HT1080 (cell line): ENCODE measurements at regions not wholly inside any gene's neighbourhood (a gene's known extent, or its start where the extent isn't known, plus 50 kb on each side); places are given as distances from the start of the nearest gene placed in this dataset.

Source experiments
- DNase-seq: peaks from one replicate; pipeline ENCODE4 v3.0.0-alpha.2; 2015; ENCODE audit warnings: low read depth

- no peak for DNase-seq
Measured at GRCh38 chr11:2083411-2083810, 55.8 kb downstream of the IGF2 start.

GRCh38 chr11:2077061-2077802 is 62.0 kb downstream of the IGF2 start:
- DNase-seq, result peak; percentile 82

- DNase-seq, result no peak
Measured at GRCh38 chr11:2076441-2076840, 62.7 kb downstream of the IGF2 start.

- DNase-seq, result no peak
Measured at GRCh38 chr11:2074266-2074825, 64.8 kb downstream of the IGF2 start.

- DNase-seq, result peak; percentile 23
Measured at GRCh38 chr11:2072551-2073261, 66.5 kb downstream of the IGF2 start.

GRCh38 chr11:2071748-2072385 is 67.3 kb downstream of the IGF2 start:
- no peak for DNase-seq
